AG09309 (cell line): ENCODE measurements at regions not wholly inside any gene's neighbourhood (a gene's known extent, or its start where the extent isn't known, plus 50 kb on each side); places are given as distances from the start of the nearest gene placed in this dataset.

Experiments used
- DNase-seq: peaks from one replicate; pipeline ENCODE4 v3.0.0-alpha.2; 2010; ENCODE audit warnings: low read depth
- H3K4me3 ChIP-seq: 2 replicates; pipeline ENCODE4 v1.5.1; 2011; ENCODE audit warnings: mild to moderate bottlenecking, low read depth, low read length, moderate library complexity; ENCODE audit not compliant: control insufficient read depth
- TF ChIP-seq, protein P1 (sequence below): IDR thresholded peaks from 2 replicates; pipeline ENCODE4 v1.5.1; 2011; ENCODE audit warnings: mild to moderate bottlenecking, low read depth, low read length, inconsistent platforms; ENCODE audit not compliant: insufficient read depth, control insufficient read depth; ENCODE audit errors: missing control alignments

DNA sequence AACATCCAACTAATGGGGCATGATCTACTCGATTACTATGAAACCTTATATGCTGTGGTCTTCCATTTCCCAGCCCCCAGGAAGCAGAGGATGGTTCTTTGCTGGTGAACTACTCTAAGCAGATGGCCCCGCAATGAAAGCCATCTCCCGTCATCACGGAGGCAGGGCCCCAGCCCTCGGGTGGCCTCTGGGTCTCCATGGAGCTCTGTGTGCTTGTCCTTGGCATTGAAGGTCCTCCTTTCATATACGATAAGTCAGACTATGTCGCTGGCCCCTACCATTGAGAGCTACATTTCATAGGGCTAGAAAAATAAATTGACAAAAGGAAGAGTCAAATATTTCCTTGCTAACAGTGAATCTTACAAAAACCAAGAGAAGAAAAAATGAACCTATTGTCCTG, 416.8 kb downstream of the CMPK2 start:
- DNase-seq = no peak
- H3K4me3 ChIP-seq = no peak overlapping the region
- TF ChIP-seq, protein P1, sequence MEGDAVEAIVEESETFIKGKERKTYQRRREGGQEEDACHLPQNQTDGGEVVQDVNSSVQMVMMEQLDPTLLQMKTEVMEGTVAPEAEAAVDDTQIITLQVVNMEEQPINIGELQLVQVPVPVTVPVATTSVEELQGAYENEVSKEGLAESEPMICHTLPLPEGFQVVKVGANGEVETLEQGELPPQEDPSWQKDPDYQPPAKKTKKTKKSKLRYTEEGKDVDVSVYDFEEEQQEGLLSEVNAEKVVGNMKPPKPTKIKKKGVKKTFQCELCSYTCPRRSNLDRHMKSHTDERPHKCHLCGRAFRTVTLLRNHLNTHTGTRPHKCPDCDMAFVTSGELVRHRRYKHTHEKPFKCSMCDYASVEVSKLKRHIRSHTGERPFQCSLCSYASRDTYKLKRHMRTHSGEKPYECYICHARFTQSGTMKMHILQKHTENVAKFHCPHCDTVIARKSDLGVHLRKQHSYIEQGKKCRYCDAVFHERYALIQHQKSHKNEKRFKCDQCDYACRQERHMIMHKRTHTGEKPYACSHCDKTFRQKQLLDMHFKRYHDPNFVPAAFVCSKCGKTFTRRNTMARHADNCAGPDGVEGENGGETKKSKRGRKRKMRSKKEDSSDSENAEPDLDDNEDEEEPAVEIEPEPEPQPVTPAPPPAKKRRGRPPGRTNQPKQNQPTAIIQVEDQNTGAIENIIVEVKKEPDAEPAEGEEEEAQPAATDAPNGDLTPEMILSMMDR = no peak

DNA sequence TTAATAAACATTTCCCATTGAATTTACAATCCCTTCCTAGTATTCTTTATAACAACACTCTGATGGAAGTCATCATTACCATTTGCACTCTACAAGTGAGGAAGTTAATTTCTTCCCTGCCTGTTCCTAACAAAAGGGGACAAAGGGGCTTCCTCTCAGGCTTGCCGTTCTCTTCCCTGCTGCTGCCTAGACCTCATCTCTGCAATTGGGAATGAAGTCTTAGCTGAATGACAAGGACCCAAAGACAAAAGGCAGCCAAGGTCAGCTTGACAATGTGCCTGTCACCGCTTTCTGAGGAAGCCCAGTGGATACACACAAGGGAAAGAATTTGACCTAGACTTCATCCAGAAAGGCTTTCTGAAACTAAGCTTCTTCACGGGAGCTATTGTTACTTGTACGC, 416.4 kb downstream of the CMPK2 start:
- TF ChIP-seq, protein P1 = no peak
- DNase-seq = no peak
- H3K4me3 ChIP-seq = no peak overlapping the region

DNA sequence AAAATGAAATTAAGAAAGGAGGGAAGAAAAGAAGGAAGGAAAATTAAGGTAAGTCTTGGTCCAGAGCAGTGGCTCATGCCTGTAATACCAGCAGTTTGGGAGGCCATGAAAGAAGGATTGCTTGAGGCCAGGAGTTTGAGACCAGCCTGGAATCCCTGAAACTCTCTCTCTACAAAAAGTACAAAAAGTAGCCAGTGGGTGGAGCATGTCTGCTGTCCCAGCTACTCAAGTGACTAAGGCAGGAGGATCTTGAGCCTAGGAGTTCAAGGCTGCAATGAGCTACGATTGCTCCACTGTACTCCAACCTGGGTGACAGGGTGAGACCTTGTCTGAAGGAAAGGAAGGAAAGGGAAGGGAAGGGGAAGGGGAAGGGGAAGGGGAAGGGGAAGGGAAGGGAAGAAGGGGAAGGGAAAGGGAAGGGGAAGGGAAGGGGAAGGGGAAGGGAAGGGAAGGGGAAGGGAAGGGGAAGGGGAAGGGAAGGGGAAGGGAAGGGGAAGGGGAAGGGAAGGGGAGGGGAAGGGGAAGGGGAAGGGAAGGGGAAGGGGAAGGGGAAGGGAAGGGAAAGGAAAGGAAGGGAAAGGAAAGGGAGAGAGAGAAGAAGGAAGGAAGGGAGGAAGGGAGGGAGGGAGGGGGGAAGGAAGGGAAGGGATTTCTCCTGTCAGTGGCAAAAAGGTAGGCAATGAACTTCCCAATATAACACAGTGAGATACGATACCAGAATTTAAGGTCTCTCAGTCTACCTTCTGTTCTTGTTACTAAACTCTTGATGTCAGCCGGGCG, 412.8 kb downstream of the CMPK2 start:
- H3K4me3 ChIP-seq = no peak overlapping the region
- DNase-seq = no peak
- TF ChIP-seq, protein P1 = no peak

DNA sequence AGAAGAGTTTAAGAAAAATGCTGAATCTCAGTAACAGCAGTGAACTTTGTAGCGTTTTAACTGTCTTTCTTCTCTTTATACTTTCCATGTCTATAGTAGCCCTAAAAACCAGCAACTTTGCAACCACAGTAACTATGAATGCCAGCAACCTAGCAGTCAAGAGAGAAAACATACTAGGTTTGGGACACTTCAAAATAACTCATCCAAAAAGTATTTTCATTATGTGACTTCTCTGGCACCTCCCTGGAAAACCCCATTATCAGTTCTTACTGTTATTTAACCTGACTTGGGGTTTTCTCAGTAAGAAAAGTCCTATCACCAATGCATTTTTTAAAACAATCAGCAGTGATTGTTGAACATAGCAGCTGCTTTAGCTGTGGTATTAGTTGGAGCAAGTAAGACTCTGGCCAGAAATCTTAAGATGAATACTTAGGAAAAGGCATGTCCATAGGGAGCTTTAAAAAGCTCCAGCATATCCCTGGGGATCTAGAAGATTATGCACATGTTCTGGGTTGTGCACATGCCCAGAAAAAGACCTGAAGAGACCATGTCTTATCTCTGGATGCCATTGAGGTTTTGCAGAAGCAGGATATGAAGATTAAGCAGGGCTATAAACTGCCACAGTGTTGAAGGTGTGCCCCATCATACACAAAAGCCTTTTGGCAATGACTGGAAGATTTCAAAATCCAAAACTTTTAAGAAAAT, 411.3 kb downstream of the CMPK2 start:
- H3K4me3 ChIP-seq = no peak overlapping the region
- DNase-seq = no peak
- TF ChIP-seq, protein P1 = no peak

DNA sequence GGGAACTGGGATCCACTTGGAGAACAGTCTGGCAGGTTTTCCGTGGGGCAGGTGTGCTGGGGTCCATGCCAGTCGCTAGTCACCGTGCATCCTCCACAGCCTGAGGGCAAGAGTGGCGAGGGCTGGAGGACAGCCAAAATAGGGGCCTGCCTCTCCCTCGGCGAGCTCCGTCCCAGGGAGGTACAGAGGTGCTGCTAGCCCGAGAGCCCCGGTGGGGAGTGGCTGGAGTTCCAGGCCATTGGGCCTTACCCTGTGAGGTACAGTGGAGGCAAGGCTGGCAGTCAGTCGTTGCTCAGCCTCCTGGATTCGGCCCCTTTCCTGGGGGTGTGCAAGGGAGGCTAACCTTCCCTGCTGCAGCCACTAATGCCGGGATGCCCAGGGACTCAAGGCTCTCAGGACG, 406.6 kb downstream of the CMPK2 start:
- TF ChIP-seq, protein P1 = no peak
- no peak overlapping the region for H3K4me3 ChIP-seq
- DNase-seq = no peak

DNA sequence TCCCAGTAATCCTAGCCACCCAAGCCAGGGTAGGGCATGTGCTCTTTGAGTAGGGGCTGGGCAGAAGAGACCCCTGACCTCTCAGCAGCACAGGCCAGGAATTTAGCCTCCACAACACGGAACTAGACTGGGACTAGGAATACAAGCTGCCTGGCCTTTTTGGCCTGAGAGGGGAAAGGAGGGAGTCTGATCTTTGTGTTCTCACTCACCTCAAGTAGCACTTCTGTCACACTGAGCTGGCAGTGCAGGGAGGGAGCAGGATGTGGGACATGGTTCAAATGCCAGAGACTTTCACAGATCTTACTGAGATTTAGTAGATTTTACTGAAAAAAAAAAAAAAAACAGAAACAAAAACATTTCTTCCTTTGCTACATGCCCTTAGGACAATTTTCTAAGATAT, 395.2 kb downstream of the CMPK2 start:
- no peak for DNase-seq
- TF ChIP-seq, protein P1 = no peak
- no peak overlapping the region for H3K4me3 ChIP-seq

DNA sequence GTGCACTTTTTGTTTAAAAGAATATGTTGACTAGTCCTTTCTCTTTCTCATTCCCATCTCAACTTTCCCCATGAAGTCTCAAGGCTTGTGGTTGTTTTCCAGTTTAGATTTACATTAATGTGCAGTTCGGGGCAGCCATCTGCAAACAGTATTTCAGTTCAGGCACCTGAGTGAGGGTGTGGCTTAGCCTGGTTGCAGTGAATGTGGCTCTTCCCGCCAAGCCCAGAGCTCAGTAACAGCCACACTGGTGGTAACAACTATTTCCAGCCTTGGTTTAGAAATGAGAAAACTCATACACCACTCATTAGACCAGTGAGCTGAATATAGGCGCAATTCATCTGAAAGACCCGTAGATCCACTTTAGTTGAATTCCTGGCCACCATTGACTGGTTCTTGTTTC, 394.3 kb downstream of the CMPK2 start:
- DNase-seq = no peak
- TF ChIP-seq, protein P1 = no peak
- H3K4me3 ChIP-seq = no peak overlapping the region
